GM21526 (cell line): ENCODE measurements at regions not wholly inside any gene's neighbourhood (a gene's known extent, or its start where the extent isn't known, plus 50 kb on each side); places are given as distances from the start of the nearest gene placed in this dataset.

ENCODE experiments used
- ATAC-seq: cut with Tn5 transposase; IDR thresholded peaks from one replicate; pipeline ENCODE4 v1.9.1; 2021; ENCODE audit warnings: moderate library complexity; ENCODE audit not compliant: unreplicated experiment, low FRiP score

DNA sequence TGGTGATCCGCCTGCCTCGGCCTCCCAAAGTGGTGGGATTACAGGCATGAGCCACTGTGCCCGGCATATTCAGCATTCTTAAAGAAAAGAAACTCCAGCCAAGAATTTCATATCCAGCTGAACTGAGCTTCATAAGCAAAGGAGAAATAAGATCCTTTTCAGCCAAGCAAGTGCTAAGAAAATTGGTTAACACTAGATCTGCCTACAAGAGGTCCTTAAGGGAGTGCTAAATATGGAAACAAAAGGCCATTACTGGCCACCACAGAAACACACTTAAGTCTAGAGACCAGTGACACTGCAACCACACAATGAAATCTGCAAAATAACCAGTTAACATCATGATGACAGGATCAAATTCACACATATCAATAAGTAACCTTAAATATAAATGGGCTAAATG lies 331.5 kb downstream of the MAN2A1 start:
- no peak for ATAC-seq

DNA sequence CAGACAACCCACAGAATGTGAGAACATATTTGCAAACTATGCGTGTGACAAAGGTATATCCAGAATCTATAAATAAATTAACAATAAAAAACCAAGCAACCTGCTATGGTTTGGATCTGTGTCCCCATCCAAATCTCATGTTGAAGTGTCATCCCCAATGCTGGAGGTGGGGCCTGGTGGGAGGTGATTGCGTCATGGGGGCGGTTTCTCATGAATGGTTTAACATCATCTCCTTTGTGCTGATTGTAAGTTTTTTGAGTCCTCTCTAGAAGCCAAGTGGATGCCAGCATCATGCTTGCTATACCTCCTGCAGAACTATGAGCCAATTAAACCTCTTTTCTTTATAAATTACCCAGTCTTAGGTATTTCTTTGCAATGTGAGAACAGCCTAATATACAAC lies 335.4 kb downstream of the MAN2A1 start:
- ATAC-seq = no peak

DNA sequence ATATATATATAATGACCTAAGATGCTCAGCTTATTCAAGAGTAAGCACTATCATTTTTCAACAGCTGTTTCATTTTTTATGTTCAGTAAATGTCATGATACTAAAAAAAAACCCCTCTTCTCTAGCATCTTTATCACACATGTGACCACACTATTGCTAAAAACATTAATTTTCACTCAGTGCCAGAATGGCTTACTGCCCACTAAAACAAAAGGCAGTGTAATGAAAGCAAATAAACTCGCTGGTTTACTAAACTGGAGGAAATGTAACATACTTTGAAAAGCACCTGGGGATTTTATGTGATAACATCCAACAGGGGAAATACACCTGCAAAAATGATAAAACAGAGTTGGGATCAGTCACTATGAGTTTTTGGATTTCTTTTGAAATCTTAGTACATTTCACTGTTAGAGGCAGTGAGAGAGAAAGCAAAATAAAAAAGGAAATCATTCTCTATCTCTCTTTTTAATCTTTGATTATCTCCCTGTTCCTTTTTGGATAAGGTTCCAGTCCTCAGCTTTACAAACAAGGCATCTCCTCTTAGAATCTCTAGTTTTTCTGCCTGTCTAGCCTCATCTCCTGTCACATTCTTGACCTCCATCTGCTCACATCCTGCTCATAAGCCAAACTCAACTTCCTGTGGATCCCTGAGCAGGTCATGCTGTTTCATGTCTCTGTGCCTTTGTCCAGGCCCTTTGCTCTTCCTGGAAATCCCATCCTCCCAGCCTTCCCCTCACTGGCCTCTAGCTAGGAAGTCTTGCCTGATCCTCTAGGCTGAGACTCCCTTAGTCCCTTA lies 338.0 kb downstream of the MAN2A1 start:
- no peak for ATAC-seq

DNA sequence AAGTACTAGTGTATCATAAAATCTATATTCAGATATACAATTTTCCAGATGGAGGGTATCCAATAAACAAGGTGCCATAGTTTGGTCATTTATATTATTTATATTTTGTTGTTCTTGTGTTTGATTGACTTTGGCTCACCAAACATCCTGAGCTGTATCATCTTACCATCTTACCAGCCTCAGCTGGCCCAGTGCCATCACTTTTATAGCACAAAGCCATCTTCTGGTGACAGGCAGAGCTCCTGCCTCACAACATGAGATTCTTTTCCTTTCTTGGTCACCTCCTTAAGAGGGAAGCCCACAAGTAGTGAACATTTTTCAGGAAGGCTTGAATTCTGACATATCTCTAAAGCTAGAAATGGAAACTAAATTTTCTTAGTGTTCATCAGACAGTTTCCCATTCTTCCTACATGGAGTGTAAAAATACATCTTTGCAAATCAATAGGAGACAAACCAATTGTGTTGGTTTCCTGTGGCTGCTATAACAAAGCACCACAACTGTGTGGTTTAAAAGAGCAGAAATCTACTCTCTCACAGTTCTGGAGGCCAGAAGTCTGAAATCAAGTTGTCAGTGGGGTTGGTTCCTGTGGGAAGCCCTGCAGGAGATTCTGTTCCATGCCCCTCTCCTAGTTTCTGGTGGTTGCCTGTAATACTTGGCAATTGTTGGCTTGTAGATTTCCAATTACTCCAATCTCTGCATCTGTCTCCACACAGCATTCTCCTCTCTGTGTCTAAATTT lies 341.8 kb downstream of the MAN2A1 start:
- ATAC-seq = no peak

DNA sequence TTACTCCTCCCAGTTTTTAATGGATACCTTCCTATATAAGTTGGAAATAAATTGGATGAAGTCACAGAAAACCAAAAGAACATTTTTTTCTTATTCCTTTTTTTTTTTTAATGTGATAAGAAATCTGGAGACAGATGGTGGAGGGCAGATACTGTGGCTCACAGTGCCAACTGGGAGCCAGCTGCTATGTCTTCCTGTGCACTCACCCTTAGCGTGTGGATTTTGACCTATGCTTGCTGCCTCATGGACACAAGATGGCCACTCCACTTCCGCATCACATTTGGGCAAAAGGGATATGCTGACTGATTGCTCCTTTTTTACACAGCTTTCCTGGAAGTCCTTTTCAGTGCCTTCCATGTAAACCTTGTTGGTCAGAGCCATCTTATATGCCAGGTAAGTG lies 342.6 kb downstream of the MAN2A1 start:
- ATAC-seq = no peak

DNA sequence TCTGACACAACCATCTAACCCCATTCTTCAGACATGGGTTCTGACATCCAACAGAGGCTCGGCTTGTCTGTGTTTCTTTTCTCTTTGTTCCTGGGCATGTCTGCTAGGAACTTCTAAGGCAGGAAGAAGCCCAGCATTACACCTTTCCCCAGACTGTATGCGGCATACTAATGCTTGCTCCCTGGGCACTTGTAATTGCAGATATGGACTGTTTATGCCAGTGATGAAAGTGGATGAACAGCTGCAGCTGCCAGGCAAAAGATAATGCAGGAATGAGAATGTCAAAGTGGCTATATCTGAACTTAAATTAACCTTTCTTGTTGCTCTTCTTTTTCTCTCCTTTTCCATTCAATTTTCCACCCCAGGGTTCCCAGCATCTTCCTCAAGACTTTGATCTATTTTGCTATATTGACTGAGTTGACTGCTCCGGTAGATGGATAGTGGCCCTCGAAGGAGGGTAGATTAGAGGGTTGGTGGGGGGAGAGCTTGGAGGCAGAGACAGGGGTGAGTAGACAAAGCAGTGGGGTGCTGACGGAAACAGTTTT lies 344.4 kb downstream of the MAN2A1 start:
- no peak for ATAC-seq

DNA sequence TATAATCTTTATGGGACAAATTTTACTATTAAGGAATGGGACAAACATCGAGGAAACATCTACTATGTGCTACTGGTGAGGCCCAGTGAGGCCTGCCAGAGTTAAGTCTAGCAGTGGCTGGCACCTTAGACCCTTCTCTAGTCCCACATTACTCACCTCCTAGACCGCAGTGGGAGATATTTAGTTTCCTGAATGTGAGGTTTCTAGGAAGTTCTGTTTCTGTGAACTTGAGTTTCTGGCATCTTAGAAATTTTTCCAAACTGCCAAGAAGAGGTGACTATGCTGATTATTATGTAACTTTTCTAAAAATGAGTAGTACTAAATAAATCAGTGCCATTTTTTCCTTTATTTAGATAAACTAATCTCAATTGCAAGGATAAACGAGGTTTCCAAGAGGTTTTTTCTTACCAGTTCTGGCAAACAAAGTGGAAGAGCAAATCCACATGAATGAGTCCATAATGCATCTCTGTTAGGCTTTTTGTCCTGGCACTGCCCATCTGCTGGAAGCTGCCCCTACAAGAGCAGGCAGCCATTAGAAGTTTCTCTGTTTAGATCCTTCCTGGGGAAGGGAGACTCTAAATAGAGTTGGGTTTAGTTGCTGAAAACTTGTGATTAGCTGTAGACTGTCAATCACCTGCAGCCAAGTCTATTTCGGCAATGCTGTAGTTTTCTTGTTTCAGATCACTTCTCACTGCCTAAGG lies 348.7 kb downstream of the MAN2A1 start:
- no peak for ATAC-seq

DNA sequence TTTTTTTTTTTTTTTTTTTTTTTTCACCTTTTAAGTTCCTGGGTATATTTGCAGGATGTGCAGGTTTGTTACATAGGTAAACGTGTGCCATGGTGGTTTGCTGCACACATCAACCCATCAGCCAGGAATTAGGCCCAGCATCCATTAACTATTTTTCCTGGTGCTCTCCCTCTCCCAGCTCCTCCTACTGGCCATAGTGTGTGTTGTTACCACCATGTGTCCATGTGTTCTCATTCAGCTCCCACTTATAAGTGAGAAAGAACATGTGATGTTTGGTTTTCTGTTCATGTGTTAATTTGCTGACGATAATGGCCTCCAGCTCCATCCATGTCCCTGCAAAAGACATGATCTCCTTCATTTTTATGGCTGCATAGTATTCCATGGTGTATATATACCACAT lies 350.5 kb downstream of the MAN2A1 start:
- ATAC-seq = no peak

DNA sequence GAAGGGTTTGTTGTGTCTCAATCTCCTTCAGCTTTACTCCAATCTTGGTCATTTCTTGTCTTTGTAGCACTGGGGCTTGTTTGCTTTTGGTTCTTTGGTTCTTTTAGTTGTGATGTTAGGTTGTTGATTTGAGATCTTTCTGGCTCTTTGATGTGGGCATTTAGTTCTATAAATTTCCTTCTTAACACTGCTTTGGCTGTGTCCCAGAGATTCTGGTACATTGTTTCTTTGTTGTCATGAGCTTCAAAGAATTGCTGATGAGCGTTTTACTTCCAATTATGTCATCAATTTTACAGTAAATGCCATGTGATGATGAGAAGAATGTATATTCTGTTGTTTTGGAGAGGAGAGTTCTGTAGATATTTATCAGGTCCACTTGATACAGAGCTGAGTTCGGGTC lies 353.3 kb downstream of the MAN2A1 start:
- ATAC-seq = no peak

DNA sequence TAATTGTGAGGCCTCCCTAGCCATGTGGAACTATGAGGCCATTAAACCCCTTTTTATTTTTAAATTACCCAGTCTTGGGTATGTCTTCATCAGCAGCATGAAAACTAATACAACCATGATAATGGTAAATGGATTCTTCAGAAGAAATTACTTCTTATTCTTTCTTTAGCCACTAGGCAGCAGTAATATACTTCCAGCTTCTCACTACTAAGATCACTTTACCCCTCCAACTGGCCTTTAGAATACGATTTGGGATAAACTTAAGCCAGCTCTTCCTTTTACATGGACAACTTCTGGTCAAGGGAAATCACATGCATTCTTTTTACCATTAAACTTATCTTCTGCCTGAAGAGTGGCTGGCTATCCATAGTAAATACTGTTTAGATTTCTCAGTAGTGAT lies 355.4 kb downstream of the MAN2A1 start:
- no peak for ATAC-seq

DNA sequence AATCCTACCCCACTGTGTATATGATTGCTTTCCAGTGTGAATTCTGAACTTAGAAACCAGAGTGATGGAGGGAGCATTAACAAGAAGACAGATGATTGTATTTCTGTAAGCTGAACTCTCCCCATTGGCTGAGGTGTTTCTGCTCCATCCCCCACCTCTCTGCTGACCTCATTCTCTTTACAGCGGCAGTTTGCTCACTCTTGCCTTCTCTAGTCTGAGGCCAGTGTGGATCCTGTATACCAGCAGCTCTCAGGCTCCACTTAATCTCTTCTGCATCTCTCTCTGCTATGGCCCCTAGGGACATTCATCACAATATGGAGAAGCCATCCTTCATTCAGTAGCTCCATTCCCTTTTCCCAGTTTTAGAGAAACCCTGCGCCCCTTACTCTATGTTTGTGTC lies 358.8 kb downstream of the MAN2A1 start:
- no peak for ATAC-seq

DNA sequence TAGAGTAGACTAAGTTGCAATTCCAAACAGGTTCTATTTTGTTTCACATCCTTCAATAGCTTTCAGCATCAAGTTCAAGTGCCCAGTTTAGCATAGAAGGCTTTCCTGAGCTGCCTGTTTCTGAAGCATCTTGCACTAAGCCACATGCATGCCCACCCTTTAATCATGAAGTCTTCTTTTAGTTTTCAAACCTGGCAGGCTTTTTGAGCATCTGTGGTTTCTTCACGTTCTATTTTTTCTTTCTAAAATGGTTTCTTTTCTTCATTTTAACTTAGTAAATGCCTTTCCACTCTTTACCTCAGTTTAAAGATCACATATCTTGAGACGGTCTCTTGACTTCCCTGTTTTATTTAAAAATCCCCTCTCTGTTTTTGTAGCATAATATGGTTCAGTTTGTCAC lies 360.1 kb downstream of the MAN2A1 start:
- ATAC-seq = no peak

DNA sequence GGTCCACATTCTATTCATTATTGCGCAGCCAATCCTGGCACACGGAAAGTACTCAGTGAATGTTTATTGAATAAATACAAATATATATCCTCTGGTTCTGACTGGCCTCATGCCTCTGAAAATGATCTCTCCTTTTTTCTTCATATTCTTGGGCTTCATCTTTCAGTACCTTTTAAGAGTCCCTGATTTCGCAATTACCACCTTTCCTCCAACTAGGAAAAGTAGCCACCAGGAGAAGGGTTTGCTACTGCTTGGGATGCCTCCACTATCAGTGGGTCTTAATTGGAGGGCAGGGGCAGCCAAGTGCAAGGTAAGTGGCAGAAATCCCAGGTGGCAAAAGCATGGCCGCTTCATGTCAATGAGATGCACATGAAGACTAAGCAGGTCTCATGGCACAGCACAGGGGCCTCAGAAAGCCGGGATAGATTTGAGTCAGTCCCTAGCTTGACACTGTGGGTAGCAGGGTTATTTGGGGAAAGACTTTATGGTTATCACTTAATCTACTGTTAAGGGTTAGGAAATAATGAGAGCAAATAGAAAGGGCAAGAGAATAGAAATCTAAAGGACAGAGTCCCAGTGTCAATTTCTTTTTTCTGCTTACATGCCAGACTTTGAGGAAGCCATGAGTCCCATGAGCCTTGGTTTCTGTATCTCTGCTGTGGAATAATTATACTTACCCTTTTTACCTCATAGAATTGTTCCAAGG lies 361.1 kb downstream of the MAN2A1 start:
- no peak for ATAC-seq

DNA sequence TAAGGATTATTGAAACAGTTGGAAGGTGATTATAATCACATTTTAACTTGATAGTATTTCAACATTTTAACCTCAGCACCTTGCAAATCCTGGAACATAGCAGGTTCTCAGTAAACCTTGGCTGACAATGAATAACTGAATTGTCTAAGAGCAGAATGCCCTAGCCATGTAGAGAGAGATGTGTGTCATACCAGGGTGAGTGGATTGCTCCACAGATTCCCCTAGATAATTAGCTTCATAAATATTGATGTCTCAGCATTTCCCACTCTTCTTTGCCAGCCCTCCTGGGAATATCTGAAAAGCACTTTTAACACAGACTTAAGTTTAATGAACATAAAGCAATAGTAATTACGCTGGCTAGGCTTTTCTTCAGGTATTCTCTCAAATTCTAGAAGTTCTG lies 363.5 kb downstream of the MAN2A1 start:
- no peak for ATAC-seq

DNA sequence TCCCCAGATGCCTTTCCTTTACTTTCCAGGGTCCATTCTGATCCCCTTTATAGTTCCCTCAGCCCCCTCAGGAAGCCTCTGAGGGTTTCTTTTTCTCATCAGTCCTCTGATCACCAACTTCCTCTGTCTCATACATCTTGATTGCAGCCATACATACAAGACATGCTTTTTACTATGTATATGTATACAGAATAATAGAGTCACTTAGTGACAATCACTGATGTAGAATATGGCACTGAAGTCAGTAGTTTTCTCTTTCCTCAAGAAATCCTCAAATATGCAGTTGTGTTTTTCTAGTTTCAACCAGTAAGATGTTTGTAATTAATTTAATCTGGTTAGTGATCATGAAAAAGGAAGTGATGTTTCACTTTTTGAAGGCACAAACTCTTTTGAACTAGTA lies 364.1 kb downstream of the MAN2A1 start:
- no peak for ATAC-seq

DNA sequence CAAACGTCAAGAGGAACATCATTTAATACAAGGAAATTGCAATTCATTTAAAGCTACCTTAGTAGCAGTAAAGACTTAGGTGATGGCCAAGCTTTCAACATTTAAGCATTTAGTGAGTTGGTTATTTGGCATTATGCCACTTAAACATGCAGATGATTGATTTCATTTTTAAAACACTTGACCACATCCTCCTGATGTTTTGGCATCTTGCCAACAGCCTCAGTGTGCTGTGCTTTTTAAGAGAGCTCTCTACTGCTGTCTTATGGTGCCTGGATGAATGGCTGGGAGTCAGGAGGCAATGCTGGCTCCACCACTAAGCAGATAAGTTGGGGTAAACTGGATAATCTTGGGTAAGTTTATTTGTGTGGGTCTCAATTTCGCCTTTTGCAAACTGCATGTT lies 364.5 kb downstream of the MAN2A1 start:
- ATAC-seq = no peak

DNA sequence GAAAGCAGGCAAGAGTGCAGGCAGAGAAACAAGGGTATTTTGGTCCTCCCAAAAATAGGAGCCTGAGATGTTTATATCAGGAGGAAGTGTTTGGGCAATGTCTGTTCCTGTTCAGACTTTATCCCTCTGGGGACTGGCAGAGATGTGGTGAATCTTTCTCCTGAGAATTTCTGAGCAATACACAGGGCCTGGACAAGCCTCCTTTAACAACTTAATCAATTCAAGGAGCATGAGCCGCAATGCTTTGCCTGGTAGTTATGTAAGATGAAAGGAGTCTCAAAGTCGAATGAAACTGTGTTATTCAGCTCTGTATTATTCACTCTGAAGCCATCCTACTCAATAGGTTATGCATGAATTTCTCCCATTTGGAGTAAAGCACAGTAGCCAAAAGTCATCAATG lies 365.6 kb downstream of the MAN2A1 start:
- no peak for ATAC-seq

DNA sequence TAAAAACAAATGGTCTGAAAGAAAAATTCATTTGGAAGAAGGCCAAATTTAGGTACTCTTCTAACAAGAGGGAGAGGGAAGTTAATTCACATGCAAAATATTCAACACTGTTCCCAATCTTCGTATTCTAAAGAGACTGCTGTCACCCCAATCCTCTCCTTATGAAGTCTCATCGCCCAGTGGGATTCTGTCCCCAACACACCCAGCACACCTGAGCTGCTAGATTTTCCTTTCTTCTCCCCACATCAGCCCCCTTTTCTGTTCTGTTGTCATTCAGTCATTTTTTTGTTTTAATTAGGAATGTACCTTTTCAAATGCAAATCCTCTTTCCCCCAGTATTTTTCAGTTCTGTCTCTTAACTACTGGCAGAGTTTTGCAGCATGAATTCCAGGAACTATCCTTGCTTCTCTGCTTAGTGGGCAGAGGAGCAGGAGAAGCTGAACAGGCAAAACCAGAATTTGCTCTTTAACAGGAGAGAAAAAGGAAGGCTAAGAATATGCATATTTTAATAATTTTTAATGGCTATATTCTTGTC lies 366.9 kb downstream of the MAN2A1 start:
- no peak for ATAC-seq

DNA sequence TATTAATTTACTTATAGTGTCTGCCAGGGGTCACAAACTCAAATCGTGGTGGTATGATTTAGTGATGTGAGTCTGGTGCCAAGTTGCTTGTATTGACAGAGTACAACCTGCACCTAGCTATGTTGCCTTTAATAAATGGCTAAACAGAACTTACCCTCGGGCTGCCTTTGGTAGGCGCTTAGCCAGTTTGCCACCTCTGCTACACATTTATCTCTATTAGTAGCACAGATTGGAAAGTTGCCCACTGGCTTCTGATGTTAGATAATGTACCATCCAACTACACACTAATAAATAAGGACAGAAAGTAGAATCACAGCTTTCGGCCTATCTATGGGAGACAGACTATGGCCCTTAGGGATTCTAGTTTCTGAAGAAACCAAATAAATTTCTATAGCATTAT lies 368.4 kb downstream of the MAN2A1 start:
- ATAC-seq = no peak

DNA sequence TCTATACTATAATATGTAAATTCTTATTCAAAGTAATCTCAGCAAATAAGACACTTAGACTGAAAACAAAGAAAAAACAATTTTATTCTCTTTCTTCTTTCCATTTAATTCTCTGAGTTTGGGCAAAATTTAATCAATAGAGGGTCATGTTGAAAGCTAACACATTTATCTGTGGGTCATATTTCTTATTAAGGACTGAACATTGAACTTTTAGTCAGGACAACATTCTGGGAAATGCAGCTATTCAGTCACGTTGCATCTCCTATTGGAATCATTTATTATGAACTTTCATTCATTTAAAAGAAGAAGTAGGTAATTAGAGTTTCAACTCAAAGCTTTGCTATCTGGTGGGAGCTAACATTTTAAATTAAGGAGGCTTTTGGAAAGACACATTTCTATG lies 372.5 kb downstream of the MAN2A1 start:
- no peak for ATAC-seq
